ENCODE measurements at regions not wholly inside any gene's neighbourhood (a gene's known extent, or its start where the extent isn't known, plus 50 kb on each side); places are given as distances from the start of the nearest gene placed in this dataset.

GRCh38 chr13:44120849-44121755 lies 241.4 kb downstream of the LACC1 start:
- DNase-seq (ENCODE audit: low read depth) = no peak

GRCh38 chr13:44124352-44124751 lies 244.6 kb downstream of the LACC1 start:
- no peak for DNase-seq (ENCODE audit: low read depth)

- no peak for DNase-seq (ENCODE audit: low read depth)
These were observed 246.3 kb downstream of the LACC1 start for GRCh38 chr13:44125943-44126469.

GRCh38 chr13:44128552-44129001 lies 245.0 kb upstream of the SERP2 start:
- DNase-seq (ENCODE audit: low read depth) = peak; percentile 11

- no peak for DNase-seq (ENCODE audit: low read depth)
These were observed 244.2 kb upstream of the SERP2 start for GRCh38 chr13:44129418-44129817.

GRCh38 chr13:44131069-44131614 lies 242.5 kb upstream of the SERP2 start:
- no peak for DNase-seq (ENCODE audit: low read depth)

- peak; percentile 89 for DNase-seq (ENCODE audit: low read depth)
These were observed 240.9 kb upstream of the SERP2 start for GRCh38 chr13:44132710-44133109.

- DNase-seq (ENCODE audit: low read depth) = no peak
These were observed 240.0 kb upstream of the SERP2 start for GRCh38 chr13:44133626-44134025.

GRCh38 chr13:44135566-44135965 lies 238.1 kb upstream of the SERP2 start:
- DNase-seq (ENCODE audit: low read depth) = no peak

GRCh38 chr13:44136696-44137268 lies 236.8 kb upstream of the SERP2 start:
- peak; percentile 69 for DNase-seq (ENCODE audit: low read depth)

GRCh38 chr13:44137466-44137865 lies 236.2 kb upstream of the SERP2 start:
- DNase-seq (ENCODE audit: low read depth) = no peak

GRCh38 chr13:44140146-44140545 lies 233.5 kb upstream of the SERP2 start:
- DNase-seq (ENCODE audit: low read depth) = no peak

- DNase-seq (ENCODE audit: low read depth) = no peak
These were observed 232.5 kb upstream of the SERP2 start for GRCh38 chr13:44140888-44141724.

- DNase-seq (ENCODE audit: low read depth) = peak; percentile 91
These were observed 231.7 kb upstream of the SERP2 start for GRCh38 chr13:44141725-44142539.

GRCh38 chr13:44142540-44142867 lies 231.1 kb upstream of the SERP2 start:
- DNase-seq (ENCODE audit: low read depth) = peak; percentile 20

GRCh38 chr13:44142941-44143665 lies 230.5 kb upstream of the SERP2 start:
- DNase-seq (ENCODE audit: low read depth) = peak; percentile 82

GRCh38 chr13:44146138-44146537 lies 227.5 kb upstream of the SERP2 start:
- DNase-seq (ENCODE audit: low read depth) = no peak

GRCh38 chr13:44147233-44147632 lies 226.4 kb upstream of the SERP2 start:
- DNase-seq (ENCODE audit: low read depth) = no peak

- peak; percentile 7 for DNase-seq (ENCODE audit: low read depth)
These were observed 226.0 kb upstream of the SERP2 start for GRCh38 chr13:44147648-44148047.
